ENCODE measurements at regions not wholly inside any gene's neighbourhood (a gene's known extent, or its start where the extent isn't known, plus 50 kb on each side); places are given as distances from the start of the nearest gene placed in this dataset.

DNA sequence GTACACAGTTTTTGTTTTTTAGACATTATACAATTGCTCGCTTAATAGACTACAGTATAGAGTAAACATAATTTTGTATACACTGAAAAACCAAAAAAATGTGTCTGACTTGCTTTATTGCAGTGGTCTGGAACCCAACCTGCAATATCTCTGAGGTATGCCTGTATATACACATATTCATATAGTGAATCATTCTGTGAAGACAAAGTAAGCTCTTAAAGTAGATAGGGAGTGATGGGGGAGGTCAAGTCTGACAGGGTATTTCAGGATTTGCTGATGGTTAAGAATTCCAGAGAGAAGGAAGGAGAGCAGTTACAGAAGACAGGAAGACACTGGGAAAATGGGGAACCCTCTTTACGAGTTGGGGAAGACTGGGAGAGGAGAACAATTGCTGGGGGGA is 417.9 kb downstream of the CD109 start:
- Histone ChIP-seq H3K9me3 (no peaks in the 10 kb centered on the region), H3K4me1 (no peaks in the 10 kb centered on the region), H3K4me3 (no peak overlapping the region), H3K27me3 (no peaks in the 10 kb centered on the region), H3K36me3 (no peaks in the 10 kb centered on the region), H3K27ac (no peak overlapping the region)
- intact Hi-C loops (cut with DNase I): no loop called here
- no peak for TF ChIP-seq POLR2A (IDR thresholded peaks at IDR 0.05)
- TF ChIP-seq, protein P1, sequence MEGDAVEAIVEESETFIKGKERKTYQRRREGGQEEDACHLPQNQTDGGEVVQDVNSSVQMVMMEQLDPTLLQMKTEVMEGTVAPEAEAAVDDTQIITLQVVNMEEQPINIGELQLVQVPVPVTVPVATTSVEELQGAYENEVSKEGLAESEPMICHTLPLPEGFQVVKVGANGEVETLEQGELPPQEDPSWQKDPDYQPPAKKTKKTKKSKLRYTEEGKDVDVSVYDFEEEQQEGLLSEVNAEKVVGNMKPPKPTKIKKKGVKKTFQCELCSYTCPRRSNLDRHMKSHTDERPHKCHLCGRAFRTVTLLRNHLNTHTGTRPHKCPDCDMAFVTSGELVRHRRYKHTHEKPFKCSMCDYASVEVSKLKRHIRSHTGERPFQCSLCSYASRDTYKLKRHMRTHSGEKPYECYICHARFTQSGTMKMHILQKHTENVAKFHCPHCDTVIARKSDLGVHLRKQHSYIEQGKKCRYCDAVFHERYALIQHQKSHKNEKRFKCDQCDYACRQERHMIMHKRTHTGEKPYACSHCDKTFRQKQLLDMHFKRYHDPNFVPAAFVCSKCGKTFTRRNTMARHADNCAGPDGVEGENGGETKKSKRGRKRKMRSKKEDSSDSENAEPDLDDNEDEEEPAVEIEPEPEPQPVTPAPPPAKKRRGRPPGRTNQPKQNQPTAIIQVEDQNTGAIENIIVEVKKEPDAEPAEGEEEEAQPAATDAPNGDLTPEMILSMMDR (IDR thresholded peaks at IDR 0.05): no peak
- no peak for DNase-seq
- 76 to 89% methylated on average over 2 of the region's 2 CpGs for WGBS, 2 donors

DNA sequence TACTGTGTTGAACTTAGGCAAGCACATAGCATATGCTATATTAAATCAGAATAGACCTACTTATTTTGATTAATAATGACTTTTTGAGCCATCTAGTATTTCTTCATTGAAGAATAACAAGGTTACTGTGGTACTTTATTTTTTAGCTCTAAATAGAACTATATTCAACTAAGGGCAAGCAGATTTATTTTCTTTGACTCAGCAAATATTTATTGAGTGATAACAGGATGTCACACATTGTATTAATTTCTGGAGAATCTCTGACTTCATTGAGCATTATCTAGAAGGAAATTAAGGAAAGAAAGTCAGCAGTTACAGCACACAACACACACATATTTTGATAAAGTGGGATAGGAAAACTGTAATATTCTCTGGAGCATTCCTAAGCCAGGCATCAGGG is 407.4 kb downstream of the CD109 start:
- Histone ChIP-seq H3K4me3 (no peak overlapping the region), H3K36me3 (no peaks in the 10 kb centered on the region), H3K27me3 (no peaks in the 10 kb centered on the region), H3K9me3 (no peaks in the 10 kb centered on the region), H3K27ac (no peak overlapping the region), H3K4me1 (no peaks in the 10 kb centered on the region)
- no peak for TF ChIP-seq POLR2A (IDR thresholded peaks at IDR 0.05)
- TF ChIP-seq, protein P1 (IDR thresholded peaks at IDR 0.05): no peak
- no peak for DNase-seq
- intact Hi-C loops (cut with DNase I): no loop called here

DNA sequence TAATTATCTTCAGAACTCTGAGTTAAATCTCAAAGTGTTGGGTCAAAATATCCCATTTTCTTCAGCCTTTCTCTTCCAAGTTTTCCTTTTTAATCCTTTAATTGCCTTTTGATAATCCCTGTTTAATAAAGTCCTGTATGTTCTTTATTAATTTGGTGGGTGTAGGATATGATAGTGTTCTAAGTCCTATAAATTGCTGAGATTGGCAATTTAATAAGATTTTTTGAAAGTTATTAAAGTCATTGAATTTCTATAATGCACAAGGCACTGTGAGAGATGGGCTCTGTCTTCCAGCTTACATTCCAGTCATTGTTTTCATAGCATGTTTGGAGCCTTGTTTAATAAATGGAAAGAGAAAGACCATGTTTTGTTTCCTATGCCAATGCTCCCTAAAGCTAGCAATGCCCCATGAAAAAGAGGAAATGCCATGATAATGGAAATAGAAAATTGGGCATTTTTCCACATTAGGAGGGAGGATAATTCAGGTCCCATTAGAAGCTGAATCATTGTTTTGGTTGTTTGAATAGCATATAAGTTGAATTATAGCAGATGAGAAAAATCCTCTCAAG is 404.8 kb downstream of the CD109 start:
- no peak for DNase-seq

DNA sequence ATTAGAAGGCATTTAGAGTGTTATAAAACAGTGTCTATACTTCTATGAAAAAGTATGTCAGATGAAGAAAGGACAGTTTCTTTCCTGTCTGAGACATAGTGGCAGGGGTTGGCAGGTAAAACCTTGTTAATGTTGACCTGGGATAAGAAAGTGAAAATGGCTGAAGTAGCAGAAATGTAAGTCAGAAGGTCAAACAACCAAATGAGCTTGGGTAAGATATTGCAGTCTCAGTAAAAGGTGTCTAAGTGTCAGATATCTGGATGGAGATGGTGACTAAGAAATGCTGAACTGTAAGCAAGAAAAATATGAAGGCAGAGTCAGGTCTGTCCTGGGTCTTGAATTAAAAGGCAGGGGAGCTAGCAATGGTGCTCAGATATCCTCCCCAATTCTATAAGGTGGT is 400.3 kb downstream of the CD109 start:
- no peaks in the 10 kb centered on the region for H3K36me3 ChIP-seq
- H3K27me3 ChIP-seq: no peaks in the 10 kb centered on the region
- DNase-seq: no peak
- peaks cover 0 to 6% (median 0%) of the 10 kb centered on the region in 3 donors for H3K4me1 ChIP-seq
- no peak overlapping the region for H3K4me3 ChIP-seq
- H3K9me3 ChIP-seq: no peaks in the 10 kb centered on the region
- no peak overlapping the region for H3K27ac ChIP-seq
- no peak for TF ChIP-seq POLR2A (IDR thresholded peaks at IDR 0.05)
- TF ChIP-seq, protein P1 (IDR thresholded peaks at IDR 0.05): no peak
- intact Hi-C loops (cut with DNase I): loop anchor here (10.0 kb wide), 1 partner anchor 1108 kb away; the partner anchor contains the start of gene COL12A1

More for the DNA sequence above, 404.8 kb downstream of the CD109 start:
- intact Hi-C loops (cut with DNase I): no loop called here
- Histone ChIP-seq H3K9me3 (no peaks in the 10 kb centered on the region), H3K4me1 (no peaks in the 10 kb centered on the region), H3K36me3 (no peaks in the 10 kb centered on the region), H3K27me3 (no peaks in the 10 kb centered on the region), H3K27ac (no peak overlapping the region), H3K4me3 (no peak overlapping the region)
- TF ChIP-seq POLR2A (IDR thresholded peaks at IDR 0.05): no peak

DNA sequence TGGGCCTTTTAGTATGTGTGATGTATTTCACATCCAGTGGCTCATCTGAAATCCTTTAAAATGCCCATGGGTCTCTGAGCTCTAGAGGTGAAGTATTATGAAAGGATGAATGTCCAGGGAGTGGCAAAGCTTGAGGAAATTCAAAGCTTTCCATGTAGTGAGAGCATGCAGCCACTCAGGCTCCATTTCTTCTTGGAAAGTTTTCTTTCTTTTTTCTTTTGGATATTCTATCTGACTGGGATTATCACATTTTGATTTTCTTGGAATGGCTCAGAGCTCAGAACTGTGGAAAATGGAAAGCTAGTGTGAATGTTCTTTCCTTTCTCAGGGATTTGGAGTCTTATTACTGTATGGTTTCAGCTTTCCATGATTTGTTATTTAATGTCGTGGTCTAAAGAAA is 397.4 kb downstream of the CD109 start:
- 63 to 67% methylated on average over 1 of the region's 1 CpG for WGBS, 2 donors
- intact Hi-C loops (cut with DNase I): loop anchor here (10.0 kb wide), 1 partner anchor 1111 kb away; the partner anchor contains the start of gene COL12A1
- no peak for DNase-seq
- no peaks in the 10 kb centered on the region for H3K36me3 ChIP-seq
- TF ChIP-seq, protein P1 (IDR thresholded peaks at IDR 0.05): no peak
- TF ChIP-seq POLR2A (IDR thresholded peaks at IDR 0.05): no peak
- no peak overlapping the region for H3K27ac ChIP-seq
- no peak overlapping the region for H3K4me3 ChIP-seq
- no peaks in the 10 kb centered on the region for H3K27me3 ChIP-seq
- peaks cover 0 to 6% (median 0%) of the 10 kb centered on the region in 3 donors for H3K4me1 ChIP-seq
- H3K9me3 ChIP-seq: no peaks in the 10 kb centered on the region

DNA sequence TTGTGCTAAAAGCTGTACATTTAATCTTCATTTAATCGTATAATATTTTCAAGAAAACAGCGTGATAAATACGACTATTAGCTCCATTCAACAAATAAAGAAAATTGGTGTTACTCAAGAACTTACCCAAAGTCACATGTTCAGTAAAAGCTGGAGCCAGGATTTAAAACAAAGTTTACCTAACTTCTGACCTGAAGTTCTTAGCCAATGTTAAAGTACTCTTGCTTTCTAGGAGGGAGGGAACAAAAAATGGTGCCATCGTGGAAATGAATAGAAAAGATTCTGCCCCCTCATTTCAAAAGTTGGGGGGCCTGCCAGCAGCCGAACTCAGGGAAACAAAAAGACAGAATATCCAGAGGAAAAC is 395.8 kb downstream of the CD109 start:
- TF ChIP-seq, protein P1 (IDR thresholded peaks at IDR 0.05): peak in 1 of 6 experiments; percentile 5
- no peak for TF ChIP-seq POLR2A (IDR thresholded peaks at IDR 0.05)
- H3K9me3 ChIP-seq: no peaks in the 10 kb centered on the region
- no peaks in the 10 kb centered on the region for H3K36me3 ChIP-seq
- peaks cover 0 to 6% (median 0%) of the 10 kb centered on the region in 3 donors for H3K4me1 ChIP-seq
- no peak overlapping the region for H3K4me3 ChIP-seq
- no peak overlapping the region for H3K27ac ChIP-seq
- whole genome bisulfite sequencing, 2 donors: 43 to 44% methylated on average over 5 of the region's 5 CpGs
- no peak for DNase-seq
- no peaks in the 10 kb centered on the region for H3K27me3 ChIP-seq
- intact Hi-C loops (cut with DNase I): loop anchor here (10.0 kb wide), 1 partner anchor 1113 kb away; the partner anchor contains the start of gene COL12A1
